Aorta (tissue), 5 donors: ENCODE measurements at regions not wholly inside any gene's neighbourhood (a gene's known extent, or its start where the extent isn't known, plus 50 kb on each side); places are given as distances from the start of the nearest gene placed in this dataset.

ENCODE experiments used
- ATAC-seq: fragments of 200-7000 bp; cut with Tn5 transposase; one replicate; pipeline ENCODE4 v1.9.1; 2022; ENCODE audit warnings: moderate library complexity; ENCODE audit not compliant: low FRiP score
- DNase-seq, 2 donors: peaks; one replicate each; pipeline ENCODE4 v3.0.0-alpha.2; 2020
- H3K27ac ChIP-seq, 2 donors: one replicate each; pipeline ENCODE4 v1.5.1; 2013; ENCODE audit warnings: low read length in 2 of 2, mild to moderate bottlenecking in 2 of 2, moderate library complexity in 2 of 2, control low read depth in 1 of 2, inconsistent platforms in 1 of 2, low read depth in 1 of 2
- H3K27me3 ChIP-seq, 2 donors: one replicate each; pipeline ENCODE4 v1.6.1; 2013; ENCODE audit warnings: control low read depth in 1 of 2, low read length in 1 of 2, mild to moderate bottlenecking in 1 of 2, moderate library complexity in 1 of 2; ENCODE audit not compliant: insufficient read depth in 2 of 2, control insufficient read depth in 1 of 2
- H3K36me3 ChIP-seq, 2 donors: one replicate each; pipeline ENCODE4 v1.6.1; 2013; ENCODE audit warnings: control low read depth in 1 of 2, low read length in 1 of 2, mild to moderate bottlenecking in 1 of 2; ENCODE audit not compliant: insufficient read depth in 2 of 2, control insufficient read depth in 1 of 2
- H3K4me1 ChIP-seq, 2 donors: one replicate each; pipeline ENCODE4 v1.6.1; 2013; ENCODE audit warnings: low read length in 2 of 2, control low read depth in 1 of 2, mild to moderate bottlenecking in 1 of 2, moderate library complexity in 1 of 2; ENCODE audit not compliant: insufficient read depth in 2 of 2, control insufficient read depth in 1 of 2
- H3K4me3 ChIP-seq, 2 donors: one replicate each; pipeline ENCODE4 v1.5.1; 2013; ENCODE audit warnings: low read length in 2 of 2, control low read depth in 1 of 2, mild to moderate bottlenecking in 1 of 2
- H3K9me3 ChIP-seq: one replicate; pipeline ENCODE4 v1.6.1; 2013; ENCODE audit warnings: mild to moderate bottlenecking, low read length; ENCODE audit not compliant: control insufficient read depth
- WGBS, 2 donors: extraction: QIAGEN DNeasy Blood & Tissue Kit; methylation state at CpG; one replicate each; pipeline ENCODE4 v1.1.7; 2013; 5-methylcytosine and 5-hydroxymethylcytosine counted together
- intact Hi-C, 2 donors: fragments of 100-400 bp; cut with DNase I; formaldehyde crosslinking; loops; one replicate each; pipeline versions ENCODE4 v1.14.2 to v1.15.0; 2022
- donor health status: healthy with polysubstance abuse.
- donor health status: Bipolar disorder and iron deficiency.
- donor health status: DM: no; HTN: no; CAD: no.
- donor health status: DM: no; HTN: no; CAD: no.
- donor health status: DM: yes; HTN: yes; CAD: no.

- Histone ChIP-seq H3K27ac (no peak overlapping the region), H3K9me3 (no peaks in the 10 kb centered on the region), H3K36me3 (no peaks in the 10 kb centered on the region), H3K4me1 (no peaks in the 10 kb centered on the region), H3K4me3 (no peak overlapping the region), H3K27me3 (no peaks in the 10 kb centered on the region)
- intact Hi-C loops: no loop called here
- ATAC-seq (no peak), DNase-seq (peak in 1 of 2 donors; percentile 35)
- 36 to 38% methylated on average over 20 to 21 of the region's 21 CpGs for WGBS, 2 donors
These were observed 119.4 kb downstream of the FAM53A start for GRCh38 chr4:1564535-1565375.

GRCh38 chr4:1563768-1564485 lies 120.2 kb downstream of the FAM53A start:
- ATAC-seq (no peak), DNase-seq (no peak)
- 65 to 71% methylated on average over 20 of the region's 20 CpGs for WGBS, 2 donors
- Histone ChIP-seq H3K4me1 (no peaks in the 10 kb centered on the region), H3K9me3 (no peaks in the 10 kb centered on the region), H3K36me3 (no peaks in the 10 kb centered on the region), H3K4me3 (no peak overlapping the region), H3K27me3 (no peaks in the 10 kb centered on the region), H3K27ac (no peak overlapping the region)
- intact Hi-C loops: no loop called here

GRCh38 chr4:1563241-1563640 lies 120.9 kb downstream of the FAM53A start:
- no peak overlapping the region for H3K4me3 ChIP-seq
- no peaks in the 10 kb centered on the region for H3K4me1 ChIP-seq
- no peak for ATAC-seq
- DNase-seq: no peak
- intact Hi-C loops: no loop called here
- no peak overlapping the region for H3K27ac ChIP-seq
- 67 to 76% methylated on average over 9 of the region's 9 CpGs for WGBS, 2 donors
- no peaks in the 10 kb centered on the region for H3K27me3 ChIP-seq
- no peaks in the 10 kb centered on the region for H3K36me3 ChIP-seq
- no peaks in the 10 kb centered on the region for H3K9me3 ChIP-seq

- no peaks in the 10 kb centered on the region for H3K9me3 ChIP-seq
- H3K27me3 ChIP-seq: no peaks in the 10 kb centered on the region
- WGBS, 2 donors: 80 to 86% methylated on average over 11 to 12 of the region's 12 CpGs
- H3K4me1 ChIP-seq: no peaks in the 10 kb centered on the region
- H3K4me3 ChIP-seq: no peak overlapping the region
- H3K36me3 ChIP-seq: no peaks in the 10 kb centered on the region
- ATAC-seq: no peak
- no peak for DNase-seq
- H3K27ac ChIP-seq: no peak overlapping the region
- intact Hi-C loops: no loop called here
These were observed 121.3 kb downstream of the FAM53A start for GRCh38 chr4:1562771-1563170.

- Histone ChIP-seq H3K4me3 (no peak overlapping the region), H3K27me3 (no peaks in the 10 kb centered on the region), H3K27ac (no peak overlapping the region), H3K4me1 (no peaks in the 10 kb centered on the region), H3K36me3 (no peaks in the 10 kb centered on the region), H3K9me3 (no peaks in the 10 kb centered on the region)
- DNase-seq: no peak
- ATAC-seq: no peak
- intact Hi-C loops: no loop called here
- 78 to 79% methylated on average over 19 of the region's 19 CpGs for WGBS, 2 donors
These were observed 121.7 kb downstream of the FAM53A start for GRCh38 chr4:1562371-1562770.

GRCh38 chr4:1561286-1561990 lies 122.7 kb downstream of the FAM53A start:
- no peaks in the 10 kb centered on the region for H3K9me3 ChIP-seq
- no peaks in the 10 kb centered on the region for H3K4me1 ChIP-seq
- no peaks in the 10 kb centered on the region for H3K27me3 ChIP-seq
- H3K27ac ChIP-seq: no peak overlapping the region
- DNase-seq (no peak), ATAC-seq (no peak)
- intact Hi-C loops: no loop called here
- 82 to 85% methylated on average over 25 to 26 of the region's 26 CpGs for WGBS, 2 donors
- no peak overlapping the region for H3K4me3 ChIP-seq
- no peaks in the 10 kb centered on the region for H3K36me3 ChIP-seq

GRCh38 chr4:1559896-1560650 lies 124.0 kb downstream of the FAM53A start:
- Histone ChIP-seq H3K4me3 (no peak overlapping the region), H3K9me3 (no peaks in the 10 kb centered on the region), H3K4me1 (no peaks in the 10 kb centered on the region), H3K36me3 (no peaks in the 10 kb centered on the region), H3K27me3 (no peaks in the 10 kb centered on the region), H3K27ac (no peak overlapping the region)
- 83 to 84% methylated on average over 40 of the region's 40 CpGs for WGBS, 2 donors
- no peak for ATAC-seq
- intact Hi-C loops: no loop called here
- no peak for DNase-seq

GRCh38 chr4:1558205-1558604 lies 125.9 kb downstream of the FAM53A start:
- intact Hi-C loops: no loop called here
- DNase-seq (no peak), ATAC-seq (no peak)
- no peaks in the 10 kb centered on the region for H3K27me3 ChIP-seq
- no peaks in the 10 kb centered on the region for H3K36me3 ChIP-seq
- H3K4me1 ChIP-seq: no peaks in the 10 kb centered on the region
- 59 to 62% methylated on average over 10 of the region's 10 CpGs for WGBS, 2 donors
- no peak overlapping the region for H3K27ac ChIP-seq
- H3K9me3 ChIP-seq: no peaks in the 10 kb centered on the region
- H3K4me3 ChIP-seq: no peak overlapping the region
